IPS-20b (cell line): ENCODE measurements at regions not wholly inside any gene's neighbourhood (a gene's known extent, or its start where the extent isn't known, plus 50 kb on each side); places are given as distances from the start of the nearest gene placed in this dataset.
"Not testable (repeated sequence)": the region's sequence is repeated elsewhere in the genome, so short reads cannot be mapped to it uniquely, and the experiment has no call there.

Source experiments
- H3K27ac ChIP-seq: one replicate; pipeline ENCODE4 v1.5.1; 2013; ENCODE audit warnings: low read length
- H3K27me3 ChIP-seq: 2 replicates; pipeline ENCODE4 v1.6.1; 2013; ENCODE audit warnings: mild to moderate bottlenecking, low read length, inconsistent platforms; ENCODE audit not compliant: insufficient read depth
- H3K36me3 ChIP-seq: 2 replicates; pipeline ENCODE4 v1.6.1; 2013; ENCODE audit warnings: low read depth, mild to moderate bottlenecking, inconsistent platforms, low read length, moderate library complexity; ENCODE audit not compliant: insufficient read depth
- H3K4me1 ChIP-seq: 2 replicates; pipeline ENCODE4 v1.6.1; 2013; ENCODE audit warnings: mild to moderate bottlenecking, control low read depth, inconsistent platforms, low read length, moderate library complexity; ENCODE audit not compliant: insufficient read depth
- H3K4me3 ChIP-seq: 2 replicates; pipeline ENCODE4 v1.5.1; 2013; ENCODE audit warnings: mild to moderate bottlenecking, low read length, inconsistent platforms
- H3K9ac ChIP-seq: 2 replicates; pipeline ENCODE4 v1.6.1; 2013; ENCODE audit warnings: low read depth, mild to moderate bottlenecking, inconsistent platforms, low read length, moderate library complexity
- H3K9me3 ChIP-seq: 2 replicates; pipeline ENCODE4 v1.6.1; 2013; ENCODE audit warnings: mild to moderate bottlenecking, low read depth, low read length, inconsistent platforms; ENCODE audit not compliant: insufficient read depth

- no peak overlapping the region for H3K27ac ChIP-seq
- no peaks in the 10 kb centered on the region for H3K9me3 ChIP-seq
- peaks cover 9% of the 10 kb centered on the region; the same call in 1 of the 2 replicates for H3K4me1 ChIP-seq
- no peak overlapping the region for H3K9ac ChIP-seq
- no peaks in the 10 kb centered on the region for H3K27me3 ChIP-seq
- no peaks in the 10 kb centered on the region for H3K36me3 ChIP-seq
- H3K4me3 ChIP-seq: no peak overlapping the region
Measured at GRCh38 chr6:134585517-134585873, 267.6 kb upstream of the SGK1 start.

DNA sequence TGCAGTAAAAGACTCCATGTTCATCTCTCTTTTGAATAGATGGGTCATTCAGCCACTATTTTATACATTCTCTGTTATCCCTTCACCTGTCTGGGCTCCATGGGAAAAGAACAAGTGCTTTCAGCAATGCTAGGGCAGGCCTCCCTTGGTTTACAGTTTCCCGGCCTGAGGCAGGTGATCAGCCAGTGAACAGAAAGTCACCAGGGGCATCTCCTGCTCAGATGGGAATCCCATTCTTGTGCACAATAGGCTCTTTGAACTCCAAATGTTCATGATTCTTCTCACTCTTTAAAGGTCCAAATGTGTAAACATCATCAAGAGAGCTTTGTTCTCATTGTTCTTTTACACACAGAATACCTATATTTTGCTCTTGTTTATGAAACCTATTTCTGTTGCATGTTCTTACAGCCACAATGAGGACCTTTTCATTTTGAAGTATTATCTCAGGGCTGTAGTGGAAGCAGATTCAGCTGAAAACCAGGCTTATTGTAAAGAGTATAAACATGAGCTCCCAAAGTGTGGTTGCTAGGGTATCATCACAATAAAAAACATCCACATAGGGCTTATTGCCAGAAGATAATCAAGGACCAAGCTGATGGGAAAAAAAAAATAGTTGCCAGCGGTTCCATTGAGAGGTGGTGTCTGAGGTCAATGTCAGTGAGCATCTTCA lies 267.1 kb upstream of the SGK1 start:
- Histone ChIP-seq H3K4me3 (no peak overlapping the region), H3K9me3 (no peaks in the 10 kb centered on the region), H3K27me3 (no peaks in the 10 kb centered on the region), H3K9ac (no peak overlapping the region), H3K36me3 (no peaks in the 10 kb centered on the region), H3K27ac (no peak overlapping the region), H3K4me1 (peaks cover 9% of the 10 kb centered on the region; the same call in 1 of the 2 replicates)

- Histone ChIP-seq H3K9me3 (no peaks in the 10 kb centered on the region), H3K9ac (no peak overlapping the region), H3K4me3 (no peak overlapping the region), H3K4me1 (no peaks in the 10 kb centered on the region), H3K36me3 (no peaks in the 10 kb centered on the region), H3K27me3 (no peaks in the 10 kb centered on the region), H3K27ac (no peak overlapping the region)
Measured at GRCh38 chr6:134577998-134578397, 260.1 kb upstream of the SGK1 start.

- Histone ChIP-seq H3K27me3 (no peaks in the 10 kb centered on the region), H3K4me3 (no peak overlapping the region), H3K9me3 (no peaks in the 10 kb centered on the region), H3K4me1 (no peaks in the 10 kb centered on the region), H3K9ac (no peak overlapping the region), H3K36me3 (no peaks in the 10 kb centered on the region), H3K27ac (no peak overlapping the region)
Measured at GRCh38 chr6:134575221-134575620, 257.3 kb upstream of the SGK1 start.

DNA sequence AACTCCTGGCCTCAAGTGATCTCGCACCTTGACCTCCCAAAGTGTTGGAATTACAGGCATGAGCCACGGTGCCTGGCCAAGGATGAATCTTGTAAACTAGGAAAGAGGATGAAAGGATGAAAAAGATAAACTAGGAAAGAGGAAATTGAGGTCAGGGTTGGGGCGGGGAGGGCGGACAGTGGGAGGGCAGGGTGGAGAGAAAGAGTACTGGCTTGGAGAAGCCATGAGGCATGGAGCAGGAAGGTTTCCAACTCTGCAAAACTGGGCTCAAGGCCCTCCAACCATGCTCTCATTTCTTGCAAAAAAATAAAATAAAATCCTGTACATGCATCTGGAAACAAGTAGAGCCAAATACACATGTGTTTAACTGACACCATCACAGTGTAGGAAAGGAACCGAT lies 256.6 kb upstream of the SGK1 start:
- no peak overlapping the region for H3K9ac ChIP-seq
- no peaks in the 10 kb centered on the region for H3K27me3 ChIP-seq
- H3K9me3 ChIP-seq: no peaks in the 10 kb centered on the region
- no peak overlapping the region for H3K4me3 ChIP-seq
- no peak overlapping the region for H3K27ac ChIP-seq
- H3K4me1 ChIP-seq: no peaks in the 10 kb centered on the region
- H3K36me3 ChIP-seq: no peaks in the 10 kb centered on the region

GRCh38 chr6:134569996-134570395 lies 252.1 kb upstream of the SGK1 start:
- H3K36me3 ChIP-seq, H3K9ac ChIP-seq, H3K4me3 ChIP-seq, H3K27me3 ChIP-seq, H3K9me3 ChIP-seq, H3K4me1 ChIP-seq, H3K27ac ChIP-seq: not testable (repeated sequence)

GRCh38 chr6:134564705-134565104 lies 246.8 kb upstream of the SGK1 start:
- Histone ChIP-seq H3K4me3 (no peak overlapping the region), H3K27ac (no peak overlapping the region), H3K9ac (no peak overlapping the region), H3K36me3 (no peaks in the 10 kb centered on the region), H3K9me3 (no peaks in the 10 kb centered on the region), H3K27me3 (no peaks in the 10 kb centered on the region), H3K4me1 (no peaks in the 10 kb centered on the region)

GRCh38 chr6:134560019-134560418 lies 242.1 kb upstream of the SGK1 start:
- H3K9me3 ChIP-seq: no peaks in the 10 kb centered on the region
- no peaks in the 10 kb centered on the region for H3K36me3 ChIP-seq
- H3K4me1 ChIP-seq: no peaks in the 10 kb centered on the region
- no peak overlapping the region for H3K4me3 ChIP-seq
- no peaks in the 10 kb centered on the region for H3K27me3 ChIP-seq
- no peak overlapping the region for H3K27ac ChIP-seq
- H3K9ac ChIP-seq: no peak overlapping the region

GRCh38 chr6:134557509-134557908 lies 239.6 kb upstream of the SGK1 start:
- Histone ChIP-seq H3K4me1 (no peaks in the 10 kb centered on the region), H3K27ac (no peak overlapping the region), H3K9ac (no peak overlapping the region), H3K4me3 (no peak overlapping the region), H3K9me3 (no peaks in the 10 kb centered on the region), H3K27me3 (no peaks in the 10 kb centered on the region), H3K36me3 (no peaks in the 10 kb centered on the region)

GRCh38 chr6:134555672-134556071 lies 237.8 kb upstream of the SGK1 start:
- peaks cover 9% of the 10 kb centered on the region for H3K4me1 ChIP-seq
- no peaks in the 10 kb centered on the region for H3K9me3 ChIP-seq
- H3K9ac ChIP-seq: no peak overlapping the region
- no peak overlapping the region for H3K27ac ChIP-seq
- H3K4me3 ChIP-seq: no peak overlapping the region
- no peaks in the 10 kb centered on the region for H3K27me3 ChIP-seq
- H3K36me3 ChIP-seq: no peaks in the 10 kb centered on the region

DNA sequence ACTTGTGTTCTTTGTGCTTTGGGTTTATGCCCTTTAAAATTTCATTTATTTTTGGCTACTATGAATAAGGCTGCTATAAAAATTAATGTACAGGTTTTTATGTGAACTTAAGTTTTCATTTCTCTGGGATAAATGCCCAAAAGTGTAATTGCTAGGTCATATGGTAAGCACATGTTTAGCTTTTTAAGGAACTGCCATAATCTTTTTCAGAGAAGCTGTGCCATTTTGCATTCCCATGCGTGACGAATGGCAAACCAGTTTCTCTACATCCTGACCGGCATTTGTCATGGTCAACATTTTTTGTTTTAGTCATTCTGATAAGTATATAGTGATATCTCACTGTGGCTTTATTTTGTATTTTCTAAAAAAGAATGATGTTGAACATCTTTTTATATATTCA lies 236.0 kb upstream of the SGK1 start:
- H3K9ac ChIP-seq: no peak overlapping the region
- no peaks in the 10 kb centered on the region for H3K9me3 ChIP-seq
- H3K27me3 ChIP-seq: no peaks in the 10 kb centered on the region
- H3K27ac ChIP-seq: no peak overlapping the region
- no peak overlapping the region for H3K4me3 ChIP-seq
- H3K4me1 ChIP-seq: peaks cover 17% of the 10 kb centered on the region
- no peaks in the 10 kb centered on the region for H3K36me3 ChIP-seq

DNA sequence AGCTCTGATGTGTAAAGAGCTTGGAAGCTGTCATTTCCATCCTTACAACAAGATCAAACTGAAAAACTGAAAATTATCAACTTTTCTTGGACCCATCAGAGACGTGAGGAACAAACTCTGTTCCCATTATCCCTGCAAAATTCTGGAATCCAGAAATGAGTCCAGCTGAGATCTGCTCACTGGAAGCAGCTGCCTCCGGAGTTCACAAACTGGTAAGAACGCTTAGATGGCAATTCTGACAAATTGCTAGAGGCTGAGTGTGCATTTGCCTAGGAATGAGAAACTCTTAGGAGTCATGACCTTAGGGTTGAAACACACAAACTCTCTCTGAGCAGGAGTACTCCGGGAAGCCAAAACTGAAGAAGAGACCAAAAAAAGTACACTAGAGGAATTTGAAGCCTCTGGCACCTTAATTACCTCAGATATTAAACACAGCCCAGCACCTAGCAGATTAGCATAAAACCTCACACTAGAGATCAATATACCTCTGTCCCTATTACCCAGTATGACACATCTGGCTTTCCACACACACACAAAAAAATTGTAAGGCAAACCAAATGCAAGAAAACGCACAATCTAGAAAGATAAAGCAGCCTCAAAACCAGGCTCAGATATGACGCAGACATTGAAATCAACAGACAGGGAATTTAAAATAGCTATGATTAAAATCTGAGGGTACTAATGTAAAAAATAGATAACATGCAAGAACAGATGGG lies 233.5 kb upstream of the SGK1 start:
- Histone ChIP-seq H3K4me1 (peaks cover 17% of the 10 kb centered on the region), H3K4me3 (no peak overlapping the region), H3K27me3 (no peaks in the 10 kb centered on the region), H3K9ac (no peak overlapping the region), H3K27ac (no peak overlapping the region), H3K36me3 (no peaks in the 10 kb centered on the region), H3K9me3 (no peaks in the 10 kb centered on the region)
